Kidney epithelial cell (primary cell): ENCODE measurements at regions not wholly inside any gene's neighbourhood (a gene's known extent, or its start where the extent isn't known, plus 50 kb on each side); places are given as distances from the start of the nearest gene placed in this dataset.

Experiments
- DNase-seq: peaks from one replicate; pipeline ENCODE4 v3.0.0-alpha.2; 2010; ENCODE audit warnings: low read depth
- H3K27me3 ChIP-seq: 2 replicates; pipeline ENCODE4 v1.6.0; 2011; ENCODE audit warnings: low read length; ENCODE audit not compliant: control insufficient read depth, insufficient read depth
- H3K36me3 ChIP-seq: 2 replicates; pipeline ENCODE4 v1.5.1; 2011; ENCODE audit warnings: low read length; ENCODE audit not compliant: control insufficient read depth, insufficient read depth
- H3K4me3 ChIP-seq: 2 replicates; pipeline ENCODE4 v1.5.1; 2011; ENCODE audit warnings: low read depth, mild to moderate bottlenecking, control low read depth, low read length
- TF ChIP-seq, protein P1 (sequence below): IDR thresholded peaks from 2 replicates; pipeline ENCODE4 v1.5.1; 2011; ENCODE audit warnings: mild to moderate bottlenecking, moderate library complexity, low read length, control low read depth, inconsistent platforms; ENCODE audit not compliant: insufficient read depth, poor library complexity, severe bottlenecking

DNA sequence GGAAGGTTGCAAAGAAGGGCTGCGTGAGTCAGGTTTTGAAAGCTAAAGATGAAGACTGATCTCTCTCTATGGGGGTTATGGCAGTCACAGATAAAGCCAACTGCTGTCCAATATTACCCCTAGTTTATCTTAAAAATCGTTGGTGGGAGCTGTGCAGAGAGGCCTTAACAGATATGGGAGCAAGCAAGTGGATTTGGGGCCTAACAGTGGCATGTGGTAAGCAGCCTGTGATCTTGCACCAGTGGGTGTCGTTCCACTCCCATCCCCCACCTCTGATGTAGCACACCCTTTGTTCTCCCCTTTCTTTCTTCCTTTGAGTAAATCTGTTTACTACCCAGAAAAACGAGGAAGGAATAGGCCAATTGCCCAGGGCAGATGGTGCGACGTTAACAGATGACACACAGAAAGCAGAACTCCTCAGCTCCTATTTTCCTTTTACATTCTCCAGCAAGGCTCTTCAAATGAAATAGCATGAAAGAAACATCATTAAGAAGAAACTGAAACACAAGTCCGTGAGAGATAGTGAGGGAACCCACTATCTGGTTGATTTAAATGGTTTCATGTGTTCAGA, 274.1 kb upstream of the CITED2 start:
- no peak overlapping the region for H3K4me3 ChIP-seq
- TF ChIP-seq, protein P1, sequence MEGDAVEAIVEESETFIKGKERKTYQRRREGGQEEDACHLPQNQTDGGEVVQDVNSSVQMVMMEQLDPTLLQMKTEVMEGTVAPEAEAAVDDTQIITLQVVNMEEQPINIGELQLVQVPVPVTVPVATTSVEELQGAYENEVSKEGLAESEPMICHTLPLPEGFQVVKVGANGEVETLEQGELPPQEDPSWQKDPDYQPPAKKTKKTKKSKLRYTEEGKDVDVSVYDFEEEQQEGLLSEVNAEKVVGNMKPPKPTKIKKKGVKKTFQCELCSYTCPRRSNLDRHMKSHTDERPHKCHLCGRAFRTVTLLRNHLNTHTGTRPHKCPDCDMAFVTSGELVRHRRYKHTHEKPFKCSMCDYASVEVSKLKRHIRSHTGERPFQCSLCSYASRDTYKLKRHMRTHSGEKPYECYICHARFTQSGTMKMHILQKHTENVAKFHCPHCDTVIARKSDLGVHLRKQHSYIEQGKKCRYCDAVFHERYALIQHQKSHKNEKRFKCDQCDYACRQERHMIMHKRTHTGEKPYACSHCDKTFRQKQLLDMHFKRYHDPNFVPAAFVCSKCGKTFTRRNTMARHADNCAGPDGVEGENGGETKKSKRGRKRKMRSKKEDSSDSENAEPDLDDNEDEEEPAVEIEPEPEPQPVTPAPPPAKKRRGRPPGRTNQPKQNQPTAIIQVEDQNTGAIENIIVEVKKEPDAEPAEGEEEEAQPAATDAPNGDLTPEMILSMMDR = no peak
- no peak for DNase-seq
- no peaks in the 10 kb centered on the region for H3K27me3 ChIP-seq
- no peaks in the 10 kb centered on the region for H3K36me3 ChIP-seq

DNA sequence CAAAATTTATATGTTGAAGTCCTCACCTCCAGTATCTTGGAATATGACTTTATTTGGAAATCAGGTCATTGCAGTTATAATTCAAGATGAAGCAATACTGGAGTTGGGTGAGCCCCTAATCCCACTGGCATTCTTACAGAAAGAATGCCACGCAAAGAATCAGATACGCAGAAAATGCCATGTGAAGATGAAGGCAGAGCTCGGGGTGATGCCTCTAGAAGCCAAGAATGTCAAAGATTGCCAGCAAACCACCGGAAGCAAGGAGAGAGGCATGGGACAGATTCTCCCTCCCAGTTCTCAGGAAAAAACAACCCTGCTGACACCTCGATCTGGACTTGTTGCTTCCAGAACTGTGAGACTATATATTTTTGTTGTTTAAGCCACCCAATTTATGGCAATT, 273.4 kb upstream of the CITED2 start:
- no peaks in the 10 kb centered on the region for H3K27me3 ChIP-seq

DNA sequence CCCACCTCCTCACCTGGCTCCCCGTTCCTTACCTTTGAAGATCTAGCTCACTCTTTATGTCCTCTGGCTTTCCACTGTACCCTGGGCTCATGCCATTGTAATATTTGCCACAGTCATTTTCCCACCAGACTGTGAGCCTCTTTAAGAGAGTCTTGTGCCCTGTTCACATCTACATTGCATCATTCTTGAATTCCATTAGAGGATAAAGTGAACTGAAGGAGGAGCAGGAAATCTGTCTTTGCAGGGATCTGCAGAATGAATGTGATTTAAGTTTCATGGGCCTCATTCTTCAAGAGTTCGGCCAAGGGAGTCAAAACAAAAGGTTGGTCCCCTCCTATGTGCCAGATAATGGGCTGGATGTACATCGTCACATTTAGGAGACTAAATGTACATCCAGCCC, 272.6 kb upstream of the CITED2 start:
- H3K36me3 ChIP-seq = no peaks in the 10 kb centered on the region
- TF ChIP-seq, protein P1 = no peak
- no peak for DNase-seq
- no peak overlapping the region for H3K4me3 ChIP-seq
- no peaks in the 10 kb centered on the region for H3K27me3 ChIP-seq

More for the DNA sequence above, 273.4 kb upstream of the CITED2 start:
- Histone ChIP-seq H3K4me3 (no peak overlapping the region), H3K36me3 (no peaks in the 10 kb centered on the region)
- TF ChIP-seq, protein P1 = no peak
- no peak for DNase-seq

DNA sequence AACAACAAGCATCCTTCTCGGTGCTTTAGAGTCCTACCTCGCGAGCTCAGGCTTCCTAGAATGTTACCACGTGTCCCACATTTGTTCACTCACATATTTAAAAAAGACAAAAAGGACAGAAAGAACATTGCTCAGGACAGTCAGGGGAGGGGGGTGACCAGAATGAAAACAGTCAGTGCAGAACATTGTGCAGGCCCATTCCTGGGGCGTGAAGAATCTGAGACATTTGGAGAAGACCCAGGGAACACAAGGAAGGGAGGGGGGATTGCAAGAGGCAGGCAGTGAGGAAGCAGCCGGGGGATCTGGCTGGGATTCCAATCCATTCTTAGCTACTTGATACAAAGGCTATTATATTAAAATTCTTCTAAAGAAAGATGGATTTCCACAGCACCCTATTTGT, 270.4 kb upstream of the CITED2 start:
- TF ChIP-seq, protein P1 = no peak
- Histone ChIP-seq H3K4me3 (no peak overlapping the region), H3K27me3 (no peaks in the 10 kb centered on the region), H3K36me3 (no peaks in the 10 kb centered on the region)
- DNase-seq = no peak

DNA sequence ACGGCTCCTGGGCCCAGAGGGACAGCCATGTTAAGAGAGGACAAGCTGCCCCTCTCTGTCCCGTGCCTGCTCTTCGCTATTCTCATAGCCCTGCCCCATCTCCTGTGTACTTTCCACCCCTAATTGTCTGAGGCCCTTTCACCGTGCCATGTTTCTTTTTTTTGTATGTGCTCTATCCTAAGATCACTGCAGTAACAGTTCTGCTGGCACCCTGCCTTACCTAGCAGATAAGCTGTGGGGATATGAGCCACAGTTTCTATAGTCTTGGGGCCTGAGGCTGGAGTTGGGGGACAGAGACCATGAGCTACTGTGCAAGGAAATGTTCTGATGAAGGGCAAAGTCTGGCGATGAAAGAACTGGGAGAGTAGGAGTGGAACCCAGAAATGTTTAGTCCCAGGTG, 269.5 kb upstream of the CITED2 start:
- no peak overlapping the region for H3K4me3 ChIP-seq

More for the DNA sequence above, 269.5 kb upstream of the CITED2 start:
- no peak for DNase-seq
- TF ChIP-seq, protein P1 = no peak
- Histone ChIP-seq H3K36me3 (no peaks in the 10 kb centered on the region), H3K27me3 (no peaks in the 10 kb centered on the region)
